Rectal smooth muscle tissue (tissue), 1 donor: ENCODE measurements at regions not wholly inside any gene's neighbourhood (a gene's known extent, or its start where the extent isn't known, plus 50 kb on each side); places are given as distances from the start of the nearest gene placed in this dataset.
"Not testable (repeated sequence)": the region's sequence is repeated elsewhere in the genome, so short reads cannot be mapped to it uniquely, and the experiment has no call there.

ENCODE experiments used
- H3K27ac ChIP-seq: one replicate; pipeline ENCODE4 v1.7.0; 2013; ENCODE audit warnings: low read depth, low read length, inconsistent platforms
- H3K27me3 ChIP-seq: one replicate; pipeline ENCODE4 v1.7.0; 2013; ENCODE audit warnings: low read length; ENCODE audit not compliant: control insufficient read depth, insufficient read depth
- H3K36me3 ChIP-seq: one replicate; pipeline ENCODE4 v1.7.0; 2013; ENCODE audit warnings: low read length; ENCODE audit not compliant: control insufficient read depth, insufficient read depth
- H3K4me1 ChIP-seq: one replicate; pipeline ENCODE4 v1.7.0; 2013; ENCODE audit warnings: low read length; ENCODE audit not compliant: control insufficient read depth, insufficient read depth
- H3K4me3 ChIP-seq: one replicate; pipeline ENCODE4 v1.7.0; 2013; ENCODE audit warnings: low read length
- H3K9ac ChIP-seq: one replicate; pipeline ENCODE4 v1.7.0; 2013; ENCODE audit warnings: low read length

- H3K9ac ChIP-seq, result no peak overlapping the region
- no peaks in the 10 kb centered on the region for H3K4me1 ChIP-seq
- peaks cover 18% of the 10 kb centered on the region for H3K27me3 ChIP-seq
- H3K36me3 ChIP-seq, result no peaks in the 10 kb centered on the region
- H3K27ac ChIP-seq, result no peak overlapping the region
- H3K4me3 ChIP-seq, result no peak overlapping the region
Observed at GRCh38 chr7:1295776-1296355, 63.2 kb downstream of the UNCX start.

- Histone ChIP-seq H3K9ac (no peak overlapping the region), H3K4me3 (no peak overlapping the region), H3K36me3 (no peaks in the 10 kb centered on the region), H3K27ac (no peak overlapping the region), H3K4me1 (no peaks in the 10 kb centered on the region), H3K27me3 (peaks cover 14% of the 10 kb centered on the region)
Observed at GRCh38 chr7:1296356-1296981, 63.8 kb downstream of the UNCX start.

GRCh38 chr7:1297017-1297960 lies 64.6 kb downstream of the UNCX start:
- H3K27me3 ChIP-seq, result peaks cover 14% of the 10 kb centered on the region
- H3K4me3 ChIP-seq, result no peak overlapping the region
- no peak overlapping the region for H3K27ac ChIP-seq
- H3K4me1 ChIP-seq, result no peaks in the 10 kb centered on the region
- H3K36me3 ChIP-seq, result no peaks in the 10 kb centered on the region
- no peak overlapping the region for H3K9ac ChIP-seq

GRCh38 chr7:1298051-1298930 lies 65.6 kb downstream of the UNCX start:
- Histone ChIP-seq H3K36me3 (no peaks in the 10 kb centered on the region), H3K27ac (no peak overlapping the region), H3K4me1 (no peaks in the 10 kb centered on the region), H3K4me3 (no peak overlapping the region), H3K27me3 (peaks cover 14% of the 10 kb centered on the region), H3K9ac (no peak overlapping the region)

- peaks cover 14% of the 10 kb centered on the region for H3K27me3 ChIP-seq
- no peaks in the 10 kb centered on the region for H3K4me1 ChIP-seq
Observed at GRCh38 chr7:1298931-1299885, 66.5 kb downstream of the UNCX start.

GRCh38 chr7:1300206-1300605 lies 67.5 kb downstream of the UNCX start:
- H3K27me3 ChIP-seq, result peaks cover 14% of the 10 kb centered on the region
- H3K36me3 ChIP-seq, result no peaks in the 10 kb centered on the region
- no peaks in the 10 kb centered on the region for H3K4me1 ChIP-seq
- H3K9ac ChIP-seq, result no peak overlapping the region
- no peak overlapping the region for H3K4me3 ChIP-seq
- H3K27ac ChIP-seq, result no peak overlapping the region

More at GRCh38 chr7:1298931-1299885, 66.5 kb downstream of the UNCX start:
- Histone ChIP-seq H3K36me3 (no peaks in the 10 kb centered on the region), H3K27ac (no peak overlapping the region), H3K4me3 (no peak overlapping the region), H3K9ac (no peak overlapping the region)

GRCh38 chr7:1300636-1301035 lies 68.0 kb downstream of the UNCX start:
- H3K4me1 ChIP-seq, result no peaks in the 10 kb centered on the region
- H3K9ac ChIP-seq, result no peak overlapping the region
- no peaks in the 10 kb centered on the region for H3K36me3 ChIP-seq
- no peak overlapping the region for H3K4me3 ChIP-seq
- peaks cover 14% of the 10 kb centered on the region for H3K27me3 ChIP-seq
- no peak overlapping the region for H3K27ac ChIP-seq

- Histone ChIP-seq H3K27me3 (peaks cover 14% of the 10 kb centered on the region), H3K4me1 (no peaks in the 10 kb centered on the region), H3K36me3 (no peaks in the 10 kb centered on the region), H3K9ac (no peak overlapping the region), H3K27ac (no peak overlapping the region), H3K4me3 (no peak overlapping the region)
Observed at GRCh38 chr7:1301054-1301881, 68.6 kb downstream of the UNCX start.

- Histone ChIP-seq H3K9ac (no peak overlapping the region), H3K36me3 (no peaks in the 10 kb centered on the region), H3K27ac (no peak overlapping the region), H3K27me3 (peaks cover 14% of the 10 kb centered on the region), H3K4me1 (no peaks in the 10 kb centered on the region), H3K4me3 (no peak overlapping the region)
Observed at GRCh38 chr7:1301882-1302251, 69.2 kb downstream of the UNCX start.

GRCh38 chr7:1302936-1303335 lies 70.3 kb downstream of the UNCX start:
- peaks cover 12% of the 10 kb centered on the region for H3K27me3 ChIP-seq

GRCh38 chr7:1304011-1304410 lies 71.3 kb downstream of the UNCX start:
- H3K9ac ChIP-seq, H3K4me3 ChIP-seq, H3K27ac ChIP-seq, H3K4me1 ChIP-seq, H3K27me3 ChIP-seq, H3K36me3 ChIP-seq: not testable (repeated sequence)

More at GRCh38 chr7:1302936-1303335, 70.3 kb downstream of the UNCX start:
- Histone ChIP-seq H3K27ac (no peak overlapping the region), H3K9ac (no peak overlapping the region), H3K4me3 (no peak overlapping the region), H3K36me3 (no peaks in the 10 kb centered on the region), H3K4me1 (no peaks in the 10 kb centered on the region)
